ENCODE measurements at regions not wholly inside any gene's neighbourhood (a gene's known extent, or its start where the extent isn't known, plus 50 kb on each side); places are given as distances from the start of the nearest gene placed in this dataset.
A peak's percentile ranks its signal among the peaks of the same experiment; 100 is the strongest.

- TF ChIP-seq, protein P1, sequence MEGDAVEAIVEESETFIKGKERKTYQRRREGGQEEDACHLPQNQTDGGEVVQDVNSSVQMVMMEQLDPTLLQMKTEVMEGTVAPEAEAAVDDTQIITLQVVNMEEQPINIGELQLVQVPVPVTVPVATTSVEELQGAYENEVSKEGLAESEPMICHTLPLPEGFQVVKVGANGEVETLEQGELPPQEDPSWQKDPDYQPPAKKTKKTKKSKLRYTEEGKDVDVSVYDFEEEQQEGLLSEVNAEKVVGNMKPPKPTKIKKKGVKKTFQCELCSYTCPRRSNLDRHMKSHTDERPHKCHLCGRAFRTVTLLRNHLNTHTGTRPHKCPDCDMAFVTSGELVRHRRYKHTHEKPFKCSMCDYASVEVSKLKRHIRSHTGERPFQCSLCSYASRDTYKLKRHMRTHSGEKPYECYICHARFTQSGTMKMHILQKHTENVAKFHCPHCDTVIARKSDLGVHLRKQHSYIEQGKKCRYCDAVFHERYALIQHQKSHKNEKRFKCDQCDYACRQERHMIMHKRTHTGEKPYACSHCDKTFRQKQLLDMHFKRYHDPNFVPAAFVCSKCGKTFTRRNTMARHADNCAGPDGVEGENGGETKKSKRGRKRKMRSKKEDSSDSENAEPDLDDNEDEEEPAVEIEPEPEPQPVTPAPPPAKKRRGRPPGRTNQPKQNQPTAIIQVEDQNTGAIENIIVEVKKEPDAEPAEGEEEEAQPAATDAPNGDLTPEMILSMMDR (IDR thresholded peaks at IDR 0.05; ENCODE audit: low read length) = peak; percentile 54; the same call in 1 of the 2 replicates
- TF ChIP-seq EZH2 (IDR thresholded peaks at IDR 0.05; ENCODE audit: borderline replicate concordance, low read length) = no peak
Observed at GRCh38 chr1:87598429-87598828, 269.7 kb downstream of the LMO4 start.

All from OCI-LY1 (cell line).